ENCODE measurements at regions not wholly inside any gene's neighbourhood (a gene's known extent, or its start where the extent isn't known, plus 50 kb on each side); places are given as distances from the start of the nearest gene placed in this dataset.

- TF ChIP-seq CTCF (IDR thresholded peaks at IDR 0.05): no peak
- TF ChIP-seq POLR2A (IDR thresholded peaks at IDR 0.05): no peak
- TF ChIP-seq EP300 (IDR thresholded peaks at IDR 0.05): no peak
Observed at GRCh38 chr1:59156526-59157199, 140.2 kb upstream of the FGGY start.

Data from tibial nerve (tissue), 4 donors.